ENCODE measurements at regions not wholly inside any gene's neighbourhood (a gene's known extent, or its start where the extent isn't known, plus 50 kb on each side); places are given as distances from the start of the nearest gene placed in this dataset.
A peak's percentile ranks its signal among the peaks of the same experiment; 100 is the strongest.

GRCh38 chr16:54540525-54541180, 254.1 kb upstream of the IRX3 start:
- no peaks in the 10 kb centered on the region for H3K4me1 ChIP-seq
- DNase-seq (peak in 3 of 6 donors; percentile 8 to 26 (median 12)), FAIRE-seq (no peak), ATAC-seq (peak in 3 of 4 donors; percentile 53 to 70 (median 68))
- no peak overlapping the region for H3K4me3 ChIP-seq
- no peak overlapping the region for H3K27ac ChIP-seq
- WGBS, 2 donors: 23 to 27% methylated on average over 15 of the region's 15 CpGs
- intact Hi-C loops (cut with DNase I): no loop called here
- no peak for TF ChIP-seq CTCF (IDR thresholded peaks at IDR 0.05)
- no peaks in the 10 kb centered on the region for H3K9me3 ChIP-seq
- H3K36me3 ChIP-seq: no peaks in the 10 kb centered on the region
- H3K27me3 ChIP-seq: peaks cover 0 to 5% (median 0%) of the 10 kb centered on the region in 4 donors

GRCh38 chr16:54538276-54538675, 251.7 kb upstream of the IRX3 start:
- no peaks in the 10 kb centered on the region for H3K4me1 ChIP-seq
- H3K27ac ChIP-seq: no peak overlapping the region
- WGBS, 2 donors: 42 to 45% methylated on average over 3 of the region's 3 CpGs
- H3K36me3 ChIP-seq: no peaks in the 10 kb centered on the region
- ATAC-seq: no peak
- no peak for DNase-seq
- H3K4me3 ChIP-seq: no peak overlapping the region
- TF ChIP-seq CTCF (IDR thresholded peaks at IDR 0.05): no peak
- H3K9me3 ChIP-seq: no peaks in the 10 kb centered on the region
- no peak for FAIRE-seq
- peaks cover 0 to 5% (median 0%) of the 10 kb centered on the region in 4 donors for H3K27me3 ChIP-seq
- intact Hi-C loops (cut with DNase I): no loop called here

GRCh38 chr16:54533856-54534490, 247.4 kb upstream of the IRX3 start:
- WGBS, 2 donors: 91 to 92% methylated on average over 4 of the region's 4 CpGs
- no peak overlapping the region for H3K27ac ChIP-seq
- FAIRE-seq: peak; percentile 95
- no peak for TF ChIP-seq CTCF (IDR thresholded peaks at IDR 0.05)
- no peaks in the 10 kb centered on the region for H3K4me1 ChIP-seq
- DNase-seq: no peak
- no peak for ATAC-seq
- H3K4me3 ChIP-seq: no peak overlapping the region
- no peaks in the 10 kb centered on the region for H3K9me3 ChIP-seq
- H3K36me3 ChIP-seq: no peaks in the 10 kb centered on the region
- no peaks in the 10 kb centered on the region for H3K27me3 ChIP-seq
- intact Hi-C loops (cut with DNase I): no loop called here

- H3K9me3 ChIP-seq: no peaks in the 10 kb centered on the region
- no peak overlapping the region for H3K4me3 ChIP-seq
- no peaks in the 10 kb centered on the region for H3K4me1 ChIP-seq
- no peaks in the 10 kb centered on the region for H3K27me3 ChIP-seq
- no peaks in the 10 kb centered on the region for H3K36me3 ChIP-seq
- H3K27ac ChIP-seq: no peak overlapping the region
- FAIRE-seq: no peak
- TF ChIP-seq CTCF (IDR thresholded peaks at IDR 0.05): no peak
- intact Hi-C loops (cut with DNase I): no loop called here
- DNase-seq: no peak
- WGBS, 2 donors: 55 to 65% methylated on average over 1 of the region's 1 CpG
- no peak for ATAC-seq
Measured at GRCh38 chr16:54526916-54527315, 240.3 kb upstream of the IRX3 start.

- TF ChIP-seq CTCF (IDR thresholded peaks at IDR 0.05): no peak
- H3K9me3 ChIP-seq: no peaks in the 10 kb centered on the region
- H3K36me3 ChIP-seq: no peaks in the 10 kb centered on the region
- no peaks in the 10 kb centered on the region for H3K4me1 ChIP-seq
- no peak for ATAC-seq
- H3K4me3 ChIP-seq: no peak overlapping the region
- no peak for DNase-seq
- intact Hi-C loops (cut with DNase I): no loop called here
- FAIRE-seq: no peak
- no peaks in the 10 kb centered on the region for H3K27me3 ChIP-seq
- no peak overlapping the region for H3K27ac ChIP-seq
- 48 to 69% methylated on average over 1 of the region's 1 CpG for WGBS, 2 donors
Measured at GRCh38 chr16:54526087-54526486, 239.5 kb upstream of the IRX3 start.
